VCaP (cell line): ENCODE measurements at regions not wholly inside any gene's neighbourhood (a gene's known extent, or its start where the extent isn't known, plus 50 kb on each side); places are given as distances from the start of the nearest gene placed in this dataset.

Source experiments
- H3K27ac ChIP-seq: fragments of 450-650 bp; 2 replicates; pipeline ENCODE4 v1.5.1; 2017
- CTCF ChIP-seq: fragments of 450-650 bp; conservative IDR thresholded peaks from 2 replicates; pipeline ENCODE4 v1.5.1; 2017; ENCODE audit warnings: mild to moderate bottlenecking, moderate library complexity

DNA sequence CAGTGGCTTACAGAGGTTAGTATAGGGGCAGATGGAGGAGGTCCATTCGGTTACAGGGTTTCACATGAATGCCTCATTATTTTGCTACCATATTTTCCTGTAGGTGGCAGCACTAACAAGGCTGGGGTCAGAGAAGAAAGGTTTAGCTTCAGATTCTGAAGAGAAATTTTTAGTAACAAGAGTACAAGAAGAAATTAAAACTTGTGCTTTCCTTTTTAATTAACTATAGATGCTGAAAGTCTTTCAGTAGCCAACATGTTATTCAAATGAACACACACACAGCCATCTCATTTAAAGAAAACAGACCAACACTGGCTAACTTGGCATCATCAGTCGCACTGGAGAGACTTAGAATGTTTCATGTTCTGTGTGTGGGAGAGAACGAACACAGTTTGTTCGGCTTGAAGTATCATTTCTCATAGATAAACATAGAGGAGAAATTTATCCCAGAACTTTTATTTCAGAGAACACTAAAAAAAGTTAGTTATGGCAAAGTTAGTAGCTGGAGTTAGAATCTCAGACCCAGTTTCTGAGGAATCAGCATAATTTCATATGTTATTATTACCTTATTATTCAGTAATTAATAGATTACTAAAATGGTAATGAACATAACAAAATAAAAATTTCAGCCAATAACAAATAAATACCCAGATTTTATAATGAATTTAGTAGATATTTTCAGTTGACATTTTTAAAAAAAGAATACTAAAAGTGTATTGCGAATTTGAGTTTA is 314.0 kb upstream of the RSPO3 start:
- TF ChIP-seq CTCF: peak; percentile 90
- no peak overlapping the region for H3K27ac ChIP-seq

GRCh38 chr6:126805861-126806260 is 312.6 kb upstream of the RSPO3 start:
- TF ChIP-seq CTCF: no peak
- no peak overlapping the region for H3K27ac ChIP-seq

DNA sequence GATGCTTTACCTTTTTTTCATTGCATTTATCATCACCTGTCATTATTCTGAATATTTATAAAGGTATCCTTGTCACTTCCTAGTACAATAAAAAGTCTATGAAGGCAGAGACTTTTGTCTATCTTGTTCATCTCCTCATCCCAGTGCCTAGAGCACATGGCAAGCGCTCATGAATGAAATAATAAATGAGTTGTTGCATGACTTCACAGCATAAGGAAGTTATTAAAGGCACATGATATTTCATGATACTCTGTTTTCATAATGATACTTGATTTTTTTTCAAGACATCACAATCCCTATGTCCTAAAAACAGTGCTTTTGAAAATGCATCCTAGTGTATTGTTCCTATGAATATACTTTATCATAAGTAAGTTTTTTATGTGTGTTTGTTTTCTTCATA is 310.6 kb upstream of the RSPO3 start:
- TF ChIP-seq CTCF: no peak
- no peak overlapping the region for H3K27ac ChIP-seq

DNA sequence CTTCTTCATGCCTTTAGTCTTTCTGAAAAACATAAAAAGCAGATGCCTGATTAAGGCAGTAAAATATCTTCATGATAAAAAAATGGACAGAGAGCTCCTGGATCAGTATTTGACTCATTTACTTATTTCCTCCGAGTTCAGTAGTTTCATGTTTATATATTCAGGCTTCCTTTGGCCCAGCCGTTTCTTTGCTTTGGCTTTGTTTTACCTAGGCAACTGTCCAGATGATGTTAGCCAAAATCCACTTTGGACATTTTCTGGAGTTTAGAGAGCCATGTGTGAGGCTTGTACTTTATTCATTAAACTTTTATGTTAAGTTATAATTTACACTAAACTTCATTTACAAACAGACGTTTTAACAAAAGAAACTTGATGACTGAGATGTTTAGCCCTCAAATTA is 307.1 kb upstream of the RSPO3 start:
- no peak overlapping the region for H3K27ac ChIP-seq
- TF ChIP-seq CTCF: no peak

DNA sequence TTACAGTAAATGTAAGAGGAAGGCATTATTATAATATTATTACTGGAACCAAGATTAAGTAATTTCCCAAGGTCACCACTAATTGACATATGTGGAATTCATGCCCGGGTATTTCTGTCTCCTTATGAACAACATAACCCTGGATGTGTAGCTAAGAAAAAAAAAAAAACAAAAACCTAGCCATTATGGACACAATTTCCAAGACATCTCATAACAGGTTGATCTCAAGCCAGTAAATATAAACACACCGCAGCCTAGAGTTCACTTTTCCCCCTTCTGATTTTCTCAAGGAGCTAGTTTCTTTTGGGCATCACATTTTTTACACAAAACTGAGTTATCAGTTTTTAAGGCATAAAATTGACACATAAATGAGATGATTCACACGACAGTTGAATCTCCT is 306.5 kb upstream of the RSPO3 start:
- no peak overlapping the region for H3K27ac ChIP-seq
- TF ChIP-seq CTCF: no peak

GRCh38 chr6:126812651-126813050 is 305.8 kb upstream of the RSPO3 start:
- no peak overlapping the region for H3K27ac ChIP-seq
- TF ChIP-seq CTCF: no peak

GRCh38 chr6:126820634-126821033 is 297.8 kb upstream of the RSPO3 start:
- TF ChIP-seq CTCF: no peak
- no peak overlapping the region for H3K27ac ChIP-seq
